Type B pancreatic cell (in vitro differentiated cells): ENCODE measurements at regions not wholly inside any gene's neighbourhood (a gene's known extent, or its start where the extent isn't known, plus 50 kb on each side); places are given as distances from the start of the nearest gene placed in this dataset.

Source experiments
- DNase-seq: peaks from one replicate; pipeline ENCODE4 v3.0.0; 2021; ENCODE audit warnings: mixed read lengths; ENCODE audit not compliant: unreplicated experiment; ENCODE audit errors: extremely low spot score
- H3K27ac Mint-ChIP-seq: 2 replicates; pipeline ENCODE4 v1.8.0; 2021; ENCODE audit warnings: mild to moderate bottlenecking, mixed read lengths
- H3K27me3 Mint-ChIP-seq: 2 replicates; pipeline ENCODE4 v1.8.0; 2021; ENCODE audit warnings: mixed read lengths
- H3K36me3 Mint-ChIP-seq: 2 replicates; pipeline ENCODE4 v1.8.0; 2021; ENCODE audit warnings: mixed read lengths
- H3K4me1 Mint-ChIP-seq: one replicate; pipeline ENCODE4 v1.8.0; 2021; ENCODE audit warnings: mixed read lengths; ENCODE audit not compliant: unreplicated experiment
- H3K4me3 Mint-ChIP-seq: 2 replicates; pipeline ENCODE4 v1.8.0; 2021; ENCODE audit warnings: mild to moderate bottlenecking, mixed read lengths
- H3K9me3 Mint-ChIP-seq: 2 replicates; pipeline ENCODE4 v1.8.0; 2021; ENCODE audit warnings: mixed read lengths
- TF ChIP-seq, protein P1 (sequence below): fragments of 200-600 bp; sonication (generic); conservative IDR thresholded peaks from 2 replicates; pipeline ENCODE4 v1.5.0; 2021; ENCODE audit warnings: antibody characterized with exemption, mild to moderate bottlenecking

DNA sequence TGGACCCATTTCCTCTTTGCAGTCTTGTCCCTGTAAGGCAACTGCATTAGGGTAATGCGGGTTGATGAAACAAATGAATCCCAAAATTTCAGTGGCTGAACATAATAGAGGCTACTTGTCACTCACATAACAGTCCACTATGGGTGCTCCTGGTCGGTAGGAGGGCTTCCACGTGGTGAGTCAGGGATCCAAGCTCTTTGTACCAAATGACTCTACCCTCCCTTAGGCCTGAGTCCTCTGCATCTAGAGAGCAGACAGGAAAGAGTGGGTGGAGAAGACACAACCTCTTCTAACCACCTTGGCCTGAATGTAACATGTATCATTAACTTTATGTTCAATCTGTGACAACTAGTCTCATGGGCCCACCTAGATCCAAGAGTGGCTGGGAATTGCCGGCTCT is 86.2 kb upstream of the HAAO start:
- no peaks in the 10 kb centered on the region for H3K36me3 Mint-ChIP-seq
- H3K9me3 Mint-ChIP-seq: no peaks in the 10 kb centered on the region
- TF ChIP-seq, protein P1, sequence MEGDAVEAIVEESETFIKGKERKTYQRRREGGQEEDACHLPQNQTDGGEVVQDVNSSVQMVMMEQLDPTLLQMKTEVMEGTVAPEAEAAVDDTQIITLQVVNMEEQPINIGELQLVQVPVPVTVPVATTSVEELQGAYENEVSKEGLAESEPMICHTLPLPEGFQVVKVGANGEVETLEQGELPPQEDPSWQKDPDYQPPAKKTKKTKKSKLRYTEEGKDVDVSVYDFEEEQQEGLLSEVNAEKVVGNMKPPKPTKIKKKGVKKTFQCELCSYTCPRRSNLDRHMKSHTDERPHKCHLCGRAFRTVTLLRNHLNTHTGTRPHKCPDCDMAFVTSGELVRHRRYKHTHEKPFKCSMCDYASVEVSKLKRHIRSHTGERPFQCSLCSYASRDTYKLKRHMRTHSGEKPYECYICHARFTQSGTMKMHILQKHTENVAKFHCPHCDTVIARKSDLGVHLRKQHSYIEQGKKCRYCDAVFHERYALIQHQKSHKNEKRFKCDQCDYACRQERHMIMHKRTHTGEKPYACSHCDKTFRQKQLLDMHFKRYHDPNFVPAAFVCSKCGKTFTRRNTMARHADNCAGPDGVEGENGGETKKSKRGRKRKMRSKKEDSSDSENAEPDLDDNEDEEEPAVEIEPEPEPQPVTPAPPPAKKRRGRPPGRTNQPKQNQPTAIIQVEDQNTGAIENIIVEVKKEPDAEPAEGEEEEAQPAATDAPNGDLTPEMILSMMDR: no peak
- DNase-seq: no peak
- no peak overlapping the region for H3K4me3 Mint-ChIP-seq
- H3K27me3 Mint-ChIP-seq: no peaks in the 10 kb centered on the region
- peaks cover 28% of the 10 kb centered on the region for H3K4me1 Mint-ChIP-seq
- no peak overlapping the region for H3K27ac Mint-ChIP-seq

DNA sequence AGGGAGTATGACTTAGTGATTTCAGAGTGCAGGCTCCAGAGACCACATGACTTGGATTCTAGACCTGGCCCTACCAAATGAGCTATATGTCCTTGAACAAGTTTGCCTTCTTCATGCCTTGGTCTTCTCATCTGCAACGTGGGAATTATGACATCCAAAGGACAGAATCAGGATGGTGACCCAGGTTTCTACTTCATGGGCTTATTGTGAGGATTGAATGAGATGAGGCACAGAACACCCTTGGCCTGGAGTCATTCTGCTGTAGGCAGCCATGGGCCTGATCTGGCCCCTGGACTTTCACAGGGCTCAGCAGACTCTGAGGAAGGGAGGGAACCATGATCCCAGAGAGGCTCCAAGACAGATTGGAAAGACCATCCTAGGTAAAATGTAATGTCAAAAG is 85.6 kb upstream of the HAAO start:
- H3K4me1 Mint-ChIP-seq: peaks cover 28% of the 10 kb centered on the region
- no peak overlapping the region for H3K4me3 Mint-ChIP-seq
- H3K36me3 Mint-ChIP-seq: no peaks in the 10 kb centered on the region
- H3K27me3 Mint-ChIP-seq: no peaks in the 10 kb centered on the region
- DNase-seq: no peak
- H3K9me3 Mint-ChIP-seq: no peaks in the 10 kb centered on the region
- TF ChIP-seq, protein P1: no peak
- H3K27ac Mint-ChIP-seq: no peak overlapping the region

DNA sequence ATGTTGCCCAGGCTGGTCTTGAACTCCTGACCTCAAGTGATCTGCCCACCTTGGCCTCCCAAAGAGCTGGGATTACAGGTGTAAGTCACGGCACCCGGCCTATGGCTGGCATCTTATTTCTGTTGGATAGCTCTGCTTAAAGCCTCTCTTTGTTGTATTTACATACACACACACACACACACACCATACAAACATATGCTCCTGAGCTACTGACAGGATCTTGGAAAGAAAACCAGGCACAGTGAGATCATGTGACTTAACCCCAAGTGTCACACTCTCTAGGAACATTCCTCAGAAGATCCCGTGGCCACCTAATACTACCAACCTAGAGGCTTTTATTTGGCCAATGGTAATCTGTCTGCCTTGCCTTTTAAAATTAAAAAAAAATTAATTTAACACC is 85.1 kb upstream of the HAAO start:
- H3K4me1 Mint-ChIP-seq: peaks cover 28% of the 10 kb centered on the region
- no peak overlapping the region for H3K27ac Mint-ChIP-seq
- H3K27me3 Mint-ChIP-seq: no peaks in the 10 kb centered on the region
- TF ChIP-seq, protein P1: no peak
- DNase-seq: peak; percentile 4
- no peaks in the 10 kb centered on the region for H3K9me3 Mint-ChIP-seq
- H3K4me3 Mint-ChIP-seq: no peak overlapping the region
- H3K36me3 Mint-ChIP-seq: no peaks in the 10 kb centered on the region

DNA sequence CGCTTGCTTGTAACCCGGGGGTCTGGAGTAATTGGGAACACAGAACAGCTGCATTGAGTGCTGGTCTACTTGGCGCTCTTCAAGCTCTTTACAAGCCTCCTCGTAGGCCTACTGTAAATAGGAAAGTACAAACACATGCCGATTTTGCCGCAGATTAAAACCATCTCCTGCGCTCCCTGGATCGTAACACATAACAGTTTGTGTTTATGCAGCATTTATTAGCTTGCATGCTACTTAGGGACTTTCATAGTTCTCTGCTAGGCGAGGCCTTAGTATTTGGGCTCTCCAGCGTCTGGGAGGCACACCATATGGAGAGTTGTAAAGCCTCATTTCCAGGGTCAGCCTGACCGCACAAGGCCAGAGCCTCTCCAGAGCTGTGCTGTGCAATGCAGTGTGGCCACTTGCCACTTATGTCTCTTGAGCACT is 84.0 kb upstream of the HAAO start:
- H3K4me1 Mint-ChIP-seq: peaks cover 21% of the 10 kb centered on the region
- no peaks in the 10 kb centered on the region for H3K27me3 Mint-ChIP-seq
- TF ChIP-seq, protein P1: no peak
- peak; percentile 29 for DNase-seq
- no peak overlapping the region for H3K27ac Mint-ChIP-seq
- H3K9me3 Mint-ChIP-seq: no peaks in the 10 kb centered on the region
- H3K4me3 Mint-ChIP-seq: no peak overlapping the region
- H3K36me3 Mint-ChIP-seq: no peaks in the 10 kb centered on the region

DNA sequence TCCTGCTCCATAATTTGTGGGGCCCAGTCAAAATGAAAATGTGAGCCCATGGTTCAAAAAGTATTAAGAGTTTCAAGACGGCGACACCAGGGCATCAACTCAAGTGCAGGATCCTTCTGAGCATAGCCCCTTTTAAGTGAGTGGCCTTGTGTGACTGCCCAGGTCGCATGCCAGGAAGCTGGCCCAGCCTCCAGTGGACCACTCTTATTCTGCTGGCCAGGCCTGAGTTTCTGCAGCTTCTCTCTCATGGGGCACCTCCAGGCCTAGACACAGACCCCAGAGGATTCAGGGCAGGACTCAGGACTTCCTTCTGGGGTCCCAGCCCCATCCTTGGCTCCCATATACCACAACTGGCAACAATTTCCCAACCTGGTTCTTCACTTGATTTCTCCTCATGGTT is 83.5 kb upstream of the HAAO start:
- Mint-ChIP-seq H3K9me3 (no peaks in the 10 kb centered on the region), H3K4me1 (peaks cover 17% of the 10 kb centered on the region), H3K4me3 (no peak overlapping the region), H3K27me3 (no peaks in the 10 kb centered on the region), H3K27ac (no peak overlapping the region), H3K36me3 (no peaks in the 10 kb centered on the region)
- TF ChIP-seq, protein P1: no peak
- DNase-seq: peak; percentile 32
